ENCODE measurements at regions not wholly inside any gene's neighbourhood (a gene's known extent, or its start where the extent isn't known, plus 50 kb on each side); places are given as distances from the start of the nearest gene placed in this dataset.

GRCh38 chr4:1578251-1578773 is 105.8 kb downstream of the FAM53A start:
- Histone ChIP-seq H3K4me1 (ENCODE audit: insufficient read depth, low read length) (peaks cover 8% of the 10 kb centered on the region), H2AFZ (ENCODE audit: low read depth, low read length) (no peak overlapping the region), H3K4me2 (ENCODE audit: low read length) (no peak overlapping the region), H3K9me3 (ENCODE audit: insufficient read depth, low read depth, low read length) (no peaks in the 10 kb centered on the region), H3K36me3 (ENCODE audit: insufficient read depth, low read length) (no peaks in the 10 kb centered on the region), H3K27me3 (ENCODE audit: insufficient read depth, low read length) (peaks cover 9% of the 10 kb centered on the region), H3K79me2 (ENCODE audit: insufficient read depth, low read length) (no peaks in the 10 kb centered on the region), H3K9ac (ENCODE audit: low read length) (no peak overlapping the region), H3K27ac (ENCODE audit: low read depth, low read length) (no peak overlapping the region), H4K20me1 (ENCODE audit: insufficient read depth, low read length) (no peaks in the 10 kb centered on the region), H3K4me3 (ENCODE audit: insufficient read depth, low read depth, low read length) (no peak overlapping the region)
- no peaks in the 10 kb centered on the region for H3K4me1 Mint-ChIP-seq (ENCODE audit: low read depth, unreplicated experiment)
- no peak overlapping the region for H3K27ac Mint-ChIP-seq (ENCODE audit: unreplicated experiment)
- peaks cover 13% of the 10 kb centered on the region for H3K27me3 Mint-ChIP-seq (ENCODE audit: low read depth, unreplicated experiment)
- peaks cover 4% of the 10 kb centered on the region for H3K9me3 Mint-ChIP-seq (ENCODE audit: unreplicated experiment)
- no peak for FAIRE-seq
- no peak for TF ChIP-seq EZH2 (IDR thresholded peaks at IDR 0.05; ENCODE audit: insufficient read depth, low read length)
- no peaks in the 10 kb centered on the region for H3K36me3 Mint-ChIP-seq (ENCODE audit: low read depth, unreplicated experiment)
- peak overlapping the region; percentile 40 for H3K4me3 Mint-ChIP-seq (ENCODE audit: unreplicated experiment)
- DNase-seq (ENCODE audit: low read depth): no peak

- H3K27me3 ChIP-seq (ENCODE audit: insufficient read depth, low read length): peaks cover 9% of the 10 kb centered on the region
- no peak overlapping the region for H3K9ac ChIP-seq (ENCODE audit: low read length)
- H3K9me3 Mint-ChIP-seq (ENCODE audit: unreplicated experiment): peaks cover under 1% of the 10 kb centered on the region
- H3K36me3 Mint-ChIP-seq (ENCODE audit: low read depth, unreplicated experiment): no peaks in the 10 kb centered on the region
- H4K20me1 ChIP-seq (ENCODE audit: insufficient read depth, low read length): no peaks in the 10 kb centered on the region
- TF ChIP-seq EZH2 (IDR thresholded peaks at IDR 0.05; ENCODE audit: insufficient read depth, low read length): no peak
- no peak for TF ChIP-seq CTCF (IDR thresholded peaks at IDR 0.05; ENCODE audit: insufficient read depth, low read depth, low read length)
- no peak overlapping the region for H2AFZ ChIP-seq (ENCODE audit: low read depth, low read length)
- no peaks in the 10 kb centered on the region for H3K9me3 ChIP-seq (ENCODE audit: insufficient read depth, low read depth, low read length)
- peaks cover 8% of the 10 kb centered on the region for H3K4me1 ChIP-seq (ENCODE audit: insufficient read depth, low read length)
- H3K79me2 ChIP-seq (ENCODE audit: insufficient read depth, low read length): no peaks in the 10 kb centered on the region
- no peak overlapping the region for H3K27ac ChIP-seq (ENCODE audit: low read depth, low read length)
- H3K4me1 Mint-ChIP-seq (ENCODE audit: low read depth, unreplicated experiment): no peaks in the 10 kb centered on the region
- H3K4me3 Mint-ChIP-seq (ENCODE audit: unreplicated experiment): peak overlapping the region; percentile 40
- DNase-seq (ENCODE audit: low read depth) (no peak), FAIRE-seq (no peak)
- no peak overlapping the region for H3K4me3 ChIP-seq (ENCODE audit: insufficient read depth, low read depth, low read length)
- H3K36me3 ChIP-seq (ENCODE audit: insufficient read depth, low read length): no peaks in the 10 kb centered on the region
- no peak overlapping the region for H3K4me2 ChIP-seq (ENCODE audit: low read length)
- H3K27me3 Mint-ChIP-seq (ENCODE audit: low read depth, unreplicated experiment): peaks cover 16% of the 10 kb centered on the region
- no peak overlapping the region for H3K27ac Mint-ChIP-seq (ENCODE audit: unreplicated experiment)
These were observed 106.3 kb downstream of the FAM53A start for GRCh38 chr4:1577822-1578217.

- FAIRE-seq (no peak), DNase-seq (ENCODE audit: low read depth) (no peak)
- Histone ChIP-seq H3K79me2 (ENCODE audit: insufficient read depth, low read length) (no peaks in the 10 kb centered on the region), H3K4me2 (ENCODE audit: low read length) (no peak overlapping the region), H3K36me3 (ENCODE audit: insufficient read depth, low read length) (no peaks in the 10 kb centered on the region), H4K20me1 (ENCODE audit: insufficient read depth, low read length) (no peaks in the 10 kb centered on the region), H3K27me3 (ENCODE audit: insufficient read depth, low read length) (peaks cover 9% of the 10 kb centered on the region), H3K9me3 (ENCODE audit: insufficient read depth, low read depth, low read length) (no peaks in the 10 kb centered on the region), H3K4me1 (ENCODE audit: insufficient read depth, low read length) (peaks cover 8% of the 10 kb centered on the region), H3K4me3 (ENCODE audit: insufficient read depth, low read depth, low read length) (no peak overlapping the region), H3K27ac (ENCODE audit: low read depth, low read length) (no peak overlapping the region), H3K9ac (ENCODE audit: low read length) (no peak overlapping the region), H2AFZ (ENCODE audit: low read depth, low read length) (no peak overlapping the region)
- H3K4me1 Mint-ChIP-seq (ENCODE audit: low read depth, unreplicated experiment): no peaks in the 10 kb centered on the region
- H3K4me3 Mint-ChIP-seq (ENCODE audit: unreplicated experiment): no peak overlapping the region
- no peaks in the 10 kb centered on the region for H3K36me3 Mint-ChIP-seq (ENCODE audit: low read depth, unreplicated experiment)
- TF ChIP-seq CTCF (IDR thresholded peaks at IDR 0.05; ENCODE audit: insufficient read depth, low read depth, low read length) (no peak), EZH2 (IDR thresholded peaks at IDR 0.05; ENCODE audit: insufficient read depth, low read length) (no peak)
- no peaks in the 10 kb centered on the region for H3K9me3 Mint-ChIP-seq (ENCODE audit: unreplicated experiment)
- H3K27ac Mint-ChIP-seq (ENCODE audit: unreplicated experiment): no peak overlapping the region
- H3K27me3 Mint-ChIP-seq (ENCODE audit: low read depth, unreplicated experiment): peaks cover 18% of the 10 kb centered on the region
These were observed 106.9 kb downstream of the FAM53A start for GRCh38 chr4:1576961-1577821.

All from astrocyte (in vitro differentiated cells and primary cell).